ENCODE measurements at regions not wholly inside any gene's neighbourhood (a gene's known extent, or its start where the extent isn't known, plus 50 kb on each side); places are given as distances from the start of the nearest gene placed in this dataset.

DNA sequence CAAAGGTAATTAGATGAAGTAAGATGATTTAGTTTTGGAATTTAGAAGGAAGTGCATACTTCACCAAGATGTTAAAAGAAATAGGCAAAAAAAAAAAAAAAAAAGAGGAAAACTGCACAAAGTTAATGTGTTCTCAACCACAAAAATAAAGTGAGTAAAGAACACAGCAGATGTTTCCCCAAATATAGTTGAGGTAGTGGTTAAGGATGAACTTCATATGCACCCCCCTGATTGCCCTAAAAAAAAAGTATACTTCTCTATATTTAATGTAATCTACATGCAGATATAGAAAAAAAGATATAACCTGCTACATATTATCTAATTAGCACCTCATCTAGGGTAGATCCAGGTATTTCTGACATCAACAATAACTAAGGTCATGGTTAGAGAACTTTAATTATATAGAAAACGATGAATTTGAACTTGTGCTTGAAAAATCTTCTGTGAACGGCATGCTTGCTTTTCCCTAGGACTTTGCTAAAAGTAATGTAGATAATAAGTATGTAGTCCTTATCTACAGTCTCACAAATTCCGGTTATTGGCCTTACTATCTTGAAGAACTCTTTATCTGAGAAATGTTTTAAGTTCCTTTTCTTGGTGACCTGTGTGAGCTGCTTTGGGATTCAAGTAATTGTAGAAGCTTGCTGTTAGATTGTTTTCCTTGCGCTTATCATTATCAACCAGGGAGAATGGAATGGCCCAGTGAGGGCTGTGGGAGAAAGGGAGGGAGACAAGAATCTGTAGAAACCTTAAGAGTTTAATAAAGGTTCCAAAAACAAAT, 70.1 kb upstream of the LRRC7 start:
- Histone ChIP-seq H3K4me3 (ENCODE audit: low read depth, low read length) (no peak overlapping the region), H3K4me1 (peaks cover 53% of the 10 kb centered on the region), H3K27me3 (replicated peaks; ENCODE audit: control insufficient read depth, insufficient read depth, low read length) (no peaks in the 10 kb centered on the region), H3K36me3 (ENCODE audit: control insufficient read depth, insufficient read depth, low read length) (no peaks in the 10 kb centered on the region), H3K9me3 (no peaks in the 10 kb centered on the region)
- H3K36me3 Mint-ChIP-seq (ENCODE audit: insufficient read depth, unreplicated experiment): no peaks in the 10 kb centered on the region
- TF ChIP-seq, protein P1, sequence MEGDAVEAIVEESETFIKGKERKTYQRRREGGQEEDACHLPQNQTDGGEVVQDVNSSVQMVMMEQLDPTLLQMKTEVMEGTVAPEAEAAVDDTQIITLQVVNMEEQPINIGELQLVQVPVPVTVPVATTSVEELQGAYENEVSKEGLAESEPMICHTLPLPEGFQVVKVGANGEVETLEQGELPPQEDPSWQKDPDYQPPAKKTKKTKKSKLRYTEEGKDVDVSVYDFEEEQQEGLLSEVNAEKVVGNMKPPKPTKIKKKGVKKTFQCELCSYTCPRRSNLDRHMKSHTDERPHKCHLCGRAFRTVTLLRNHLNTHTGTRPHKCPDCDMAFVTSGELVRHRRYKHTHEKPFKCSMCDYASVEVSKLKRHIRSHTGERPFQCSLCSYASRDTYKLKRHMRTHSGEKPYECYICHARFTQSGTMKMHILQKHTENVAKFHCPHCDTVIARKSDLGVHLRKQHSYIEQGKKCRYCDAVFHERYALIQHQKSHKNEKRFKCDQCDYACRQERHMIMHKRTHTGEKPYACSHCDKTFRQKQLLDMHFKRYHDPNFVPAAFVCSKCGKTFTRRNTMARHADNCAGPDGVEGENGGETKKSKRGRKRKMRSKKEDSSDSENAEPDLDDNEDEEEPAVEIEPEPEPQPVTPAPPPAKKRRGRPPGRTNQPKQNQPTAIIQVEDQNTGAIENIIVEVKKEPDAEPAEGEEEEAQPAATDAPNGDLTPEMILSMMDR (IDR thresholded peaks at IDR 0.05; ENCODE audit: insufficient read depth in 1 of 2, low read depth in 1 of 2, low read length in 1 of 2, severe bottlenecking in 1 of 2, unreplicated experiment in 1 of 2): no peak
- intact Hi-C loops (cut with micrococcal nuclease; ENCODE audit: unreplicated experiment): loop anchor here (1.0 to 5.0 kb wide), 3 partner anchors 70 to 85 kb away; partner anchors contain the start of gene LRRC7
- peaks cover 18% of the 10 kb centered on the region for H3K4me1 Mint-ChIP-seq (ENCODE audit: low read depth, unreplicated experiment)
- ChIA-PET POLR2A (no interaction called here), CTCF (no interaction called here)
- H3K9me3 Mint-ChIP-seq (ENCODE audit: unreplicated experiment): no peaks in the 10 kb centered on the region
- H3K4me3 Mint-ChIP-seq (ENCODE audit: unreplicated experiment): no peak overlapping the region
- DNase-seq: peak; percentile 6 to 43
- BruUV-seq (replicated peaks): no TSS peak
- no peak overlapping the region for H3K27ac Mint-ChIP-seq (ENCODE audit: unreplicated experiment)
- no peaks in the 10 kb centered on the region for H3K27me3 Mint-ChIP-seq (ENCODE audit: insufficient read depth, unreplicated experiment)

DNA sequence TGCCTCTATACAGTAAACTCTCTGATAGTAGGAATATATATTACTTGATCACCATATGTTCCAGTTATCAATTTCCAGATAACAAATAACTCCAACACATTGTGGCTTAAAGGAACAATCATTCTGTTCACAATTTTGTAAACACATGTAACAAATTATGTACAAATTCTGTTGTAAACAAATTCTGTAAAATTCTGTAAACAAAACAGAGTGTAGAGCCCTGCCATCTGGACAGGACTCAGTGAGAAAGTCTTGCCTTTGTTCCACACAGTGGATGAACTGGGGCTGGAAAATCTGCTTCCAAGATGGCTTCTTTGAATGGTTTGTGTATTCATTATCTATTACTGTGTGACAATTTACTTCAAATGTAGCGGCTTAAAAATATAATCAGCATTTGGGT, 69.0 kb upstream of the LRRC7 start:
- BruUV-seq (replicated peaks): no TSS peak
- H3K9me3 ChIP-seq: no peaks in the 10 kb centered on the region
- Mint-ChIP-seq H3K36me3 (ENCODE audit: insufficient read depth, unreplicated experiment) (no peaks in the 10 kb centered on the region), H3K27ac (ENCODE audit: unreplicated experiment) (no peak overlapping the region), H3K4me1 (ENCODE audit: low read depth, unreplicated experiment) (peaks cover 13% of the 10 kb centered on the region), H3K27me3 (ENCODE audit: insufficient read depth, unreplicated experiment) (no peaks in the 10 kb centered on the region), H3K9me3 (ENCODE audit: unreplicated experiment) (no peaks in the 10 kb centered on the region), H3K4me3 (ENCODE audit: unreplicated experiment) (no peak overlapping the region)
- no peak for DNase-seq
- intact Hi-C loops (cut with micrococcal nuclease; ENCODE audit: unreplicated experiment): loop anchor here (1.0 to 5.0 kb wide), 3 partner anchors 69 to 86 kb away; partner anchors contain the start of gene LRRC7
- ChIA-PET POLR2A (no interaction called here), CTCF (no interaction called here)
- TF ChIP-seq, protein P1 (IDR thresholded peaks at IDR 0.05; ENCODE audit: insufficient read depth in 1 of 2, low read depth in 1 of 2, low read length in 1 of 2, severe bottlenecking in 1 of 2, unreplicated experiment in 1 of 2): no peak
- no peak overlapping the region for H3K4me3 ChIP-seq (ENCODE audit: low read depth, low read length)
- no peaks in the 10 kb centered on the region for H3K27me3 ChIP-seq (replicated peaks; ENCODE audit: control insufficient read depth, insufficient read depth, low read length)
- peaks cover 42% of the 10 kb centered on the region for H3K4me1 ChIP-seq
- no peaks in the 10 kb centered on the region for H3K36me3 ChIP-seq (ENCODE audit: control insufficient read depth, insufficient read depth, low read length)

DNA sequence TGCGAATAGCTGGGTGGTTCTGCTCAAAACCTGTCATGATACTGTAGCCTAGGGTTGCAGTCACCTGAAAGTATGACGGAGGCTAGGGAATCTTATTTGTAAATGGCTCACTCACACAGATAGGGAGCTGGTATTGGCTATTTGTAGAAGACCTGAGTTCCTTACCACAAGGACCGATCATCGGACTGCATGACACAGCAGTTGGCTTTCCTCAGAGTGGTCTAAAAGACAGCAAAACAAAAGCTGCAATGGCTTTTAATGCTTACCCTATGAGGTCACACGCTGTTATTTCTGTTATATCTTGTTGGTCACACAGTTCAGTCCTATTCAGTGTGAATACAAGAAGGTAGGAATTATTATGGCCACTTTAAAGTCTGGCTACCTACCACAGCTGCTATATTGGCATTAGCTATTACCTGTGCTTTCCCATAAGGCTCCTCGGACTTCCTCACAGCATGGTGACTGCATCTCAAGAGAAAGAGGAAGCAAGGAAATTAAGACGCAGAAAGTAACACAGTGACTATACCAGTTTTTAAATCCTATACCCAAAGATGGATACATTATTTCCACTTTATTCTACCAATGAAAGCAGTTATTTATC, 68.4 kb upstream of the LRRC7 start:
- TF ChIP-seq, protein P1 (IDR thresholded peaks at IDR 0.05; ENCODE audit: insufficient read depth in 1 of 2, low read depth in 1 of 2, low read length in 1 of 2, severe bottlenecking in 1 of 2, unreplicated experiment in 1 of 2): no peak
- H3K36me3 ChIP-seq (ENCODE audit: control insufficient read depth, insufficient read depth, low read length): no peaks in the 10 kb centered on the region
- BruUV-seq (replicated peaks): no TSS peak
- H3K27ac Mint-ChIP-seq (ENCODE audit: unreplicated experiment): no peak overlapping the region
- no peaks in the 10 kb centered on the region for H3K27me3 ChIP-seq (replicated peaks; ENCODE audit: control insufficient read depth, insufficient read depth, low read length)
- no peaks in the 10 kb centered on the region for H3K36me3 Mint-ChIP-seq (ENCODE audit: insufficient read depth, unreplicated experiment)
- peaks cover 13% of the 10 kb centered on the region for H3K4me1 Mint-ChIP-seq (ENCODE audit: low read depth, unreplicated experiment)
- H3K9me3 Mint-ChIP-seq (ENCODE audit: unreplicated experiment): no peaks in the 10 kb centered on the region
- H3K4me1 ChIP-seq: peaks cover 37% of the 10 kb centered on the region
- no peaks in the 10 kb centered on the region for H3K27me3 Mint-ChIP-seq (ENCODE audit: insufficient read depth, unreplicated experiment)
- ChIA-PET CTCF (no interaction called here), POLR2A (no interaction called here)
- DNase-seq: no peak
- no peaks in the 10 kb centered on the region for H3K9me3 ChIP-seq
- no peak overlapping the region for H3K4me3 Mint-ChIP-seq (ENCODE audit: unreplicated experiment)
- intact Hi-C loops (cut with micrococcal nuclease; ENCODE audit: unreplicated experiment): loop anchor here (2.0 to 5.0 kb wide), 2 partner anchors 68 to 73 kb away; partner anchors contain the start of gene LRRC7
- H3K4me3 ChIP-seq (ENCODE audit: low read depth, low read length): no peak overlapping the region
